IMR-90 (cell line): ENCODE measurements at regions not wholly inside any gene's neighbourhood (a gene's known extent, or its start where the extent isn't known, plus 50 kb on each side); places are given as distances from the start of the nearest gene placed in this dataset.

ENCODE experiments used
- ATAC-seq: fragments of 200-7000 bp; cut with Tn5 transposase; 2 replicates; pipeline ENCODE4 v1.9.1; 2020; ENCODE audit warnings: low read depth, mild to moderate bottlenecking, moderate library complexity
- BruUV-seq: library from RNA; stranded (reverse); fragments of 400-500 nt; replicated peaks from 2 replicates; lab custom pipeline; 2021; lab: Mats Ljungman, UMichigan
- CTCF ChIA-PET: fragments of 300-600 bp; formaldehyde crosslinking; extraction: SDS; loops from one replicate; lab custom pipeline; 2021; ENCODE audit warnings: antibody characterized with exemption; lab: Yijun Ruan, JAX
- POLR2A ChIA-PET: fragments of 300-600 bp; sonication (Branson Sonifier 250); formaldehyde crosslinking; loops from one replicate; lab custom pipeline; 2022; ENCODE audit warnings: antibody characterized with exemption; ENCODE audit not compliant: unreplicated experiment; lab: Charles Lee
- DNase-seq: peaks from one replicate; pipeline ENCODE4 v3.0.0; 2013
- H2AFZ ChIP-seq: replicated peaks from 2 replicates; pipeline ENCODE3; 2013; ENCODE audit warnings: low read length, mild to moderate bottlenecking; ENCODE audit not compliant: poor library complexity
- H2AK5ac ChIP-seq: 2 replicates; pipeline ENCODE4 v1.6.1; 2013; ENCODE audit warnings: low read depth, low read length, inconsistent platforms
- H2AK9ac ChIP-seq: replicated peaks from 2 replicates; pipeline ENCODE3; 2013; ENCODE audit warnings: mild to moderate bottlenecking, low read depth, low read length, moderate library complexity; ENCODE audit not compliant: poor library complexity
- H2BK120ac ChIP-seq: 2 replicates; pipeline ENCODE4 v1.6.1; 2013; ENCODE audit warnings: low read depth, low read length, inconsistent platforms
- H2BK15ac ChIP-seq: 3 replicates; pipeline ENCODE4 v1.6.1; 2013; ENCODE audit warnings: low read depth, low read length, inconsistent platforms
- H2BK20ac ChIP-seq: 2 replicates; pipeline ENCODE4 v1.6.1; 2013; ENCODE audit warnings: low read depth, mild to moderate bottlenecking, inconsistent platforms, low read length, moderate library complexity
- H2BK5ac ChIP-seq: 2 replicates; pipeline ENCODE4 v1.6.1; 2013; ENCODE audit warnings: mild to moderate bottlenecking, low read depth, low read length, inconsistent platforms; ENCODE audit not compliant: poor library complexity, severe bottlenecking
- H3K14ac ChIP-seq: replicated peaks from 2 replicates; pipeline ENCODE4 v1.6.1; 2013; ENCODE audit warnings: low read depth, low read length, inconsistent platforms
- H3K18ac ChIP-seq: 2 replicates; pipeline ENCODE4 v1.6.1; 2013; ENCODE audit warnings: low read depth, low read length, control low read depth
- H3K23ac ChIP-seq: 2 replicates; pipeline ENCODE4 v1.6.1; 2013; ENCODE audit warnings: low read depth, low read length, inconsistent platforms
- H3K27ac ChIP-seq: 2 replicates; pipeline ENCODE4 v1.5.1; 2013; ENCODE audit warnings: mild to moderate bottlenecking, control low read depth, low read length; ENCODE audit not compliant: insufficient read depth
- H3K27me3 ChIP-seq: 2 replicates; pipeline ENCODE4 v1.6.1; 2013; ENCODE audit warnings: low read length; ENCODE audit not compliant: control insufficient read depth, insufficient read depth
- H3K36me3 ChIP-seq: 2 replicates; pipeline ENCODE4 v1.6.1; 2013; ENCODE audit warnings: low read length, mixed read lengths; ENCODE audit not compliant: control insufficient read depth, insufficient read depth
- H3K4ac ChIP-seq: 2 replicates; pipeline ENCODE4 v1.6.1; 2013; ENCODE audit warnings: low read depth, low read length, inconsistent platforms
- H3K4me1 ChIP-seq: 2 replicates; pipeline ENCODE4 v1.6.1; 2013; ENCODE audit warnings: low read length, mixed read lengths; ENCODE audit not compliant: control insufficient read depth, insufficient read depth
- H3K4me2 ChIP-seq: 2 replicates; pipeline ENCODE4 v1.6.1; 2013; ENCODE audit warnings: low read depth, mild to moderate bottlenecking, control low read depth, low read length, moderate library complexity
- H3K4me3 ChIP-seq: 2 replicates; pipeline ENCODE4 v1.5.1; 2013; ENCODE audit warnings: low read depth, mild to moderate bottlenecking, control low read depth, low read length, moderate library complexity; ENCODE audit not compliant: insufficient read depth
- H3K56ac ChIP-seq: 2 replicates; pipeline ENCODE4 v1.6.1; 2013; ENCODE audit warnings: low read length, inconsistent platforms; ENCODE audit not compliant: insufficient read depth; ENCODE audit errors: extremely low read depth
- H3K79me1 ChIP-seq, 2 experiments: 2 replicates each; pipeline ENCODE4 v1.6.1; 2013; ENCODE audit warnings: low read length in 2 of 2, inconsistent platforms in 1 of 2, low read depth in 1 of 2
- H3K9ac ChIP-seq: 2 replicates; pipeline ENCODE4 v1.6.1; 2013; ENCODE audit warnings: low read depth, low read length, control low read depth
- H3K9me1 ChIP-seq: 2 replicates; pipeline ENCODE4 v1.6.1; 2013; ENCODE audit warnings: low read length, inconsistent platforms; ENCODE audit not compliant: insufficient read depth
- H3K9me3 ChIP-seq: 2 replicates; pipeline ENCODE4 v1.6.1; 2013; ENCODE audit warnings: low read length; ENCODE audit not compliant: control insufficient read depth, insufficient read depth
- H4K20me1 ChIP-seq: 2 replicates; pipeline ENCODE4 v1.6.1; 2013; ENCODE audit warnings: low read length, inconsistent platforms; ENCODE audit not compliant: insufficient read depth
- H4K5ac ChIP-seq: 2 replicates; pipeline ENCODE4 v1.6.1; 2013; ENCODE audit warnings: mild to moderate bottlenecking, low read depth, low read length, control low read depth
- H4K8ac ChIP-seq, 2 experiments: 2 replicates each; pipeline ENCODE4 v1.6.1; 2013; ENCODE audit warnings: low read depth in 2 of 2, low read length in 2 of 2, control low read depth in 1 of 2, inconsistent platforms in 1 of 2
- H4K91ac ChIP-seq: 2 replicates; pipeline ENCODE4 v1.6.1; 2013; ENCODE audit warnings: low read depth, low read length, inconsistent platforms; ENCODE audit not compliant: insufficient read depth
- BHLHE40 ChIP-seq: fragments of 150-350 bp; IDR thresholded peaks from 2 replicates; pipeline ENCODE4 v1.6.1; 2016; ENCODE audit warnings: mild to moderate bottlenecking, low read depth, low read length
- CEBPB ChIP-seq: IDR thresholded peaks from 2 replicates; pipeline ENCODE4 v1.6.1; 2012; ENCODE audit warnings: low read depth, low read length, improper control_type of control experiment
- CHD1 ChIP-seq: IDR thresholded peaks from 2 replicates; pipeline ENCODE4 v1.6.1; 2012; ENCODE audit warnings: low read depth, low read length, improper control_type of control experiment
- CTCF ChIP-seq: conservative IDR thresholded peaks from 2 replicates; pipeline ENCODE4 v1.5.1; 2012; ENCODE audit warnings: mild to moderate bottlenecking, low read depth, low read length, improper control_type of control experiment
- ELK1 ChIP-seq: fragments of 150-350 bp; IDR thresholded peaks from 2 replicates; pipeline ENCODE4 v1.6.1; 2016; ENCODE audit warnings: low read depth, mild to moderate bottlenecking, low read length, moderate library complexity, borderline replicate concordance
- FOS ChIP-seq: fragments of 150-350 bp; IDR thresholded peaks from 2 replicates; pipeline ENCODE4 v1.6.1; 2016; ENCODE audit warnings: low read depth, low read length
- MAFK ChIP-seq: IDR thresholded peaks from 2 replicates; pipeline ENCODE4 v1.6.1; 2012; ENCODE audit warnings: low read depth, low read length, improper control_type of control experiment
- MAZ ChIP-seq: IDR thresholded peaks from 2 replicates; pipeline ENCODE4 v1.6.1; 2012; ENCODE audit warnings: low read depth, mild to moderate bottlenecking, low read length, improper control_type of control experiment, moderate library complexity, borderline replicate concordance
- MXI1 ChIP-seq: IDR thresholded peaks from 2 replicates; pipeline ENCODE4 v1.6.1; 2012; ENCODE audit warnings: low read depth, mild to moderate bottlenecking, low read length, moderate library complexity, borderline replicate concordance
- NFE2L2 ChIP-seq: fragments of 150-350 bp; IDR thresholded peaks from 2 replicates; pipeline ENCODE4 v1.6.1; 2016; ENCODE audit warnings: low read depth, mild to moderate bottlenecking, low read length
- POLR2A ChIP-seq: IDR thresholded peaks from 2 replicates; pipeline ENCODE4 v1.6.1; 2012; ENCODE audit warnings: mild to moderate bottlenecking, low read depth, low read length
- RAD21 ChIP-seq: IDR thresholded peaks from 2 replicates; pipeline ENCODE4 v1.6.1; 2012; ENCODE audit warnings: low read length, improper control_type of control experiment
- RCOR1 ChIP-seq: IDR thresholded peaks from 2 replicates; pipeline ENCODE4 v1.6.1; 2012; ENCODE audit warnings: mild to moderate bottlenecking, low read length, improper control_type of control experiment; ENCODE audit not compliant: insufficient replicate concordance
- RFX5 ChIP-seq: IDR thresholded peaks from 2 replicates; pipeline ENCODE4 v1.8.0; 2012; ENCODE audit warnings: low read depth, mild to moderate bottlenecking, low read length, moderate library complexity
- SMC3 ChIP-seq: fragments of 150-350 bp; IDR thresholded peaks from 2 replicates; pipeline ENCODE4 v1.6.1; 2016; ENCODE audit warnings: low read depth, mild to moderate bottlenecking, antibody characterized with exemption, low read length, moderate library complexity
- USF2 ChIP-seq: fragments of 150-350 bp; IDR thresholded peaks from 2 replicates; pipeline ENCODE4 v1.6.1; 2017; ENCODE audit warnings: mild to moderate bottlenecking, antibody characterized with exemption, low read length, low read depth
- WGBS, 2 experiments: methylation state at CpG; one replicate each; pipeline versions ENCODE4 v1.1.5 to v1.1.7; 2013; ENCODE audit warnings: missing lambda C conversion rate in 2 of 2; ENCODE audit not compliant: insufficient read length in 1 of 2; ENCODE audit errors: extremely low coverage in 2 of 2; 5-methylcytosine and 5-hydroxymethylcytosine counted together
- dilution Hi-C: fragments of 300-500 bp; cut with HindIII; formaldehyde crosslinking; loops from one replicate; pipeline ENCODE4 v1.14.3; 2018; ENCODE audit warnings: low sequenced_read_pairs; ENCODE audit not compliant: unreplicated experiment
- in situ Hi-C: fragments of 300-500 bp; cut with MboI; formaldehyde crosslinking; loops from 3 replicates; pipeline ENCODE4 v1.14.3; 2019; ENCODE audit warnings: low sequenced_read_pairs, inconsistent platforms, mixed read lengths
- intact Hi-C: fragments of 100-400 bp; cut with micrococcal nuclease; formaldehyde crosslinking; loops from 2 replicates; pipeline ENCODE4 v1.10.0; 2022

- Histone ChIP-seq H3K9me1 (no peaks in the 10 kb centered on the region), H4K8ac (no peak overlapping the region), H3K9me3 (no peaks in the 10 kb centered on the region), H2AK9ac (no peak overlapping the region), H2BK20ac (no peak overlapping the region), H2AFZ (no peak overlapping the region), H4K20me1 (no peaks in the 10 kb centered on the region), H2BK120ac (no peak overlapping the region), H3K4me1 (no peaks in the 10 kb centered on the region), H3K36me3 (no peaks in the 10 kb centered on the region), H3K14ac (no peak overlapping the region), H2AK5ac (no peak overlapping the region), H2BK5ac (no peak overlapping the region), H2BK15ac (no peak overlapping the region), H3K4me3 (no peak overlapping the region), H4K91ac (no peak overlapping the region), H3K56ac (no peak overlapping the region), H3K4ac (no peak overlapping the region), H3K18ac (no peak overlapping the region), H3K4me2 (no peak overlapping the region), H3K27me3 (no peaks in the 10 kb centered on the region), H3K9ac (no peak overlapping the region), H4K5ac (no peak overlapping the region), H3K27ac (no peak overlapping the region), H3K23ac (no peak overlapping the region), H3K79me1 (no peaks in the 10 kb centered on the region)
- no peak for DNase-seq
- no peak for ATAC-seq
- in situ Hi-C loops (loop anchor here (10.0 kb wide), 1 partner anchor 434 kb away; no protein-coding TSS in a partner anchor), intact Hi-C loops (loop anchor here (1.0 kb wide), 1 partner anchor 20 kb away; no protein-coding TSS in a partner anchor), dilution Hi-C loops (no loop called here)
- BruUV-seq = no TSS peak
- ChIA-PET CTCF (no interaction called here), POLR2A (no interaction called here)
- WGBS, 2 experiments = no CpG with 5 or more reads among the region's 1 CpG
- TF ChIP-seq RAD21 = no peak
- TF ChIP-seq ELK1 = no peak
- no peak for TF ChIP-seq USF2
- no peak for TF ChIP-seq FOS
- TF ChIP-seq SMC3 = no peak
- no peak for TF ChIP-seq POLR2A
- TF ChIP-seq CHD1 = no peak
- TF ChIP-seq BHLHE40 = no peak
- TF ChIP-seq RFX5 = no peak
- no peak for TF ChIP-seq RCOR1
- no peak for TF ChIP-seq MAZ
- TF ChIP-seq CTCF = no peak
- no peak for TF ChIP-seq NFE2L2
- TF ChIP-seq MAFK = no peak
- TF ChIP-seq MXI1 = no peak
- no peak for TF ChIP-seq CEBPB
Measured at GRCh38 chr18:2100694-2101213, 470.6 kb downstream of the METTL4 start.
